C1 segment of cervical spinal cord (tissue), 14 donors: ENCODE measurements at regions not wholly inside any gene's neighbourhood (a gene's known extent, or its start where the extent isn't known, plus 50 kb on each side); places are given as distances from the start of the nearest gene placed in this dataset.

Experiments
- DNase-seq, 14 donors: peaks; one replicate each; lab custom pipeline; 2025; lab: John Stamatoyannopoulos, UW

DNA sequence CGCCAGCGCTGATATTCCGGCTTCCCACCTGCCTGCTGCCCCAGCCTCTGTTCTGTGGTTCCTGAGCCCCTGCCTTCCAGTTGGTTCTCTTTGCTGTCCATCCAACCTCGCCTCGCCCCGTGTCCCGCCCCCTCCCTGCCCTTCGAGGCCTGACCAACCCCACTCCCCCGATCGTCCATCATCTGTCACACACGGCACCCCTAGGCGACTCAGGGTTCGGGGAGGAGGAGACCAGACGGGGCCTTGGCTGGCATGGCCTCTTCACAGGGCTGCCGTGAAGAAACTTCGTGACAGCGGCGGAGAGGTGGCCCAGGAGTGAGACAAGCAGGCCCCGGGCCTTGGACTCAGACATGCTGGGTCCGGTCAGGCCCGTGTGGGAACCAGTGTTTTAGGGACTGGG lies 226.1 kb downstream of the QKI start:
- DNase-seq = no peak

DNA sequence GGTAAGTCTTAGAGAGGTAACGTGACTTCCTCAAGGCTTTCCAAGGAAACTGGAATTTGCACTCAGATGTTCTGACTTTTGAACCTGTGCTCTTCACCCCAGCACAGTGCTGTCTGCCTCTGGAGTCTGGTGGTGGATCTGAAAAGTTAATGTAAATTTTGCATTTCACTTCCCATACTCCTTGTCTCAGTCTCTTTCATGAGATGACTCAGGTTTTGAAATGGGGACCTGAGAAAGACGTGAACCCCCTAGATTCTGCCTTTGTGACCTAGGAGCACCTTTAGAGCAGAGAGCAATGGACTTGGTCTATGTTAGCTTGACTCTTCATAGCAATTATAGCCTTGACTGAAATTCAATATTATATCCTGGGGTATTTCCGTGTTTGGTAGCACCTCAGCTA lies 223.0 kb downstream of the QKI start:
- DNase-seq = no peak

DNA sequence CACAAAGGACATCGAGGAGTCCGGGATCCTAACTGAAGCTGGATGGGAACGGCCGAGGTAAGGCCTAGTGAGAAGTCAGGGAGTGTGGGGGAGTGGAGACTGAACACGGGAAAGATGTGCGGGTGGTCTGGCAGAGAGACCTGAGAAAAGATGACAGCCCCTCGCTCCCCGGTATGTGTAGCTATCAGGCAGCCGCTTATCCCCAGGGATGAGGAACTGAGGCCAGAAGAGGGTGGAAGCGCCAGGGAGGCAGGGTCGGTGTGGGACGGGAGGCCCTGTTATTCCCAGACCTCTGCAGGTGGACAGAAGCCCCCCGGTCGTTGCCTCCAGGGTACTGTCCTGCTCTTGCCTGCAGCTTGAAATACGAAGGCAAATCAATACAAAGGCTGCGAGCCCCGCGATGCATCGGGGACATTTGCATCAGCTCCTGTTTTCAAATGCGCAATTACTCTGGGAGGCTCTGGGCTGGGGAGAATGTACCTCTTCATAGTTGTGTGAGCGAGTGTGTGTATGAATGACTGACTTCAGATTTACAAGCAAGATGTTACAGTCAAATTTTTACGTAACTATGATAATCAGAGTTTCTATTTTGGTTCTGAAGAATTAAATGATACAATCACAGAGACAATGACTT lies 221.3 kb downstream of the QKI start:
- no peak for DNase-seq

DNA sequence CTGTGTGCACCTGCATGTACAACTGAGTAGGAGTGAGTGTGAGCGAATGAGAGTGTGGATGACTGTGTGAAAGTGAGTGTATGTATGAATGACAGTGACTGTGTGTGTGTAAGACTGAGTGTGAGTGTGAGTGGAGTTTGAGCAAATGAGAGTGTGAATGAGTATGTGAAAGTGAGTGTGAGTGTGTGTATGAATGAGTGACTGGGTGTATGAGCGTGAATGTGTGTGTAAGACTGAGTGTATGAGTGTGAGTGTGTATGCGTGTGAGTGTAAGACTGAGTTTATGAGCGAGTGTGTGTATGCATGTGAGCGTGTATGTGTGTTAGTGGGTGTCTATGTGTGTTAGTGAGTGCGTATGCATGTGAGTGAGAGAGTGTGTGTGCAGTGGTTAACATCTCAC lies 220.8 kb downstream of the QKI start:
- no peak for DNase-seq

DNA sequence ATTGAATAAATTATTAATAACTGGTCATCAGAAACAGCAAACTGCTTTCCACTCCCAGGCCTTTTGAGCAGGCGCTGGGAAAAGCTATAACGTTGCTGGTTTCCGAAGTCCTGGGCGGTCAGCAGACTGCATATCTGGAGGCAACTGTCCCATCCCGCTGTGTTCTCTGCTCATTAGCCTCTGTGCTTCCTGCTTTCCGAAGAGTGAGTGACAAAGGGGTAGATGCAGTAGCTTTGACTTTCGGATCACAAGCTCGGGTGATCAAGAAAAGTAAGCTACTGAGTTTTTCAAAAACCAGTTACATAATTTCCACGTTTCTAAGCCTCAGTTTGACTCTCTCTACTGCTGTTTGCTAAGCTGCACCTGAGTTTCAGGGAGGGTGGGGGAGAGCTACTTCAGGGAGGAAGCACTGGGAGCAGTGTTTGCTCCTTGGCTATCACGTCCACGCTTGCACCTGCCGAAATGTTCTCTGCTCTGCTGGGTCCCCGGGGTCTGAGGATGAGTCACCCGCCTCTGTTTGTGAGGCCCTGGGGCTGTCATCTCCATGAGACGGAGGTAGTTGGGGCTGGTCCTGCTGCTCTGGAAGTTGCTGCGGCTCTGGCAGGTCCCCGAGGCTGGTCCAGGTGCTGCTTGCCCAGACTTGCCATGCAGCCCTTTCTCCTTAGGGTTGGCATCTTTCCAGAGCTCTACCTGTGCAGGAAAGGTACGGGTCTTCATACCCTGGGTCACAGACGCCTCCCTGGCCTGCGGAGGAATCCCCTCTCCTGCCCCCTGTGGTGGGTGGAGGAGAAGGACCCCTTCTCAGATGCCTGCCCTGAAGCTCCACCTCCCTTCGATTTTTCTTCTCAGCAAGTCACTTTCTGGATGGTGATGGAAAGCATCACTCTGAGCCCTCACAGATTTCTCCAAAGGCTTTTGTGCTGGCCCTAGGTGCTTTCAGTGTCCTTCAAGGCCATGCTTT lies 220.0 kb downstream of the QKI start:
- no peak for DNase-seq

DNA sequence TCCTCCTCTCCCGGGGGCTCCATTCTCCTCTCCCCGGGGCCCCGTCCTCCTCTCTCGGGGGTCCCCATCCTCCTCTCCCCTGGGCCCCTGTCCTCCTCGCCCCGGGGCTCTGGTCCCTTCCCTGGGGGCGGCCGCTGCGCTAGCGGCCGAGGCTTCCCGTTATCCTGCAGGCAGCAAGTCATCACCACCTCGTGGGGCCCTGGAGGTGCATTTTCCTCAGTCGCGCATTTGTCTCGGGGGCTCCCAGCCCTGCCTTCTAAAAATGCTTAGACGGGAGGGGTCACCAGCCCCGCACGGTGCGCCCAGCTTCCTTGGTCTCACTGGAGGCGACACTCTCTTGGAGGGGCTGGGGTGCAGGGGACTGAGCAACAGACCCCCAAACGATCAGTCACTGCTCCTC lies 216.5 kb downstream of the QKI start:
- no peak for DNase-seq

DNA sequence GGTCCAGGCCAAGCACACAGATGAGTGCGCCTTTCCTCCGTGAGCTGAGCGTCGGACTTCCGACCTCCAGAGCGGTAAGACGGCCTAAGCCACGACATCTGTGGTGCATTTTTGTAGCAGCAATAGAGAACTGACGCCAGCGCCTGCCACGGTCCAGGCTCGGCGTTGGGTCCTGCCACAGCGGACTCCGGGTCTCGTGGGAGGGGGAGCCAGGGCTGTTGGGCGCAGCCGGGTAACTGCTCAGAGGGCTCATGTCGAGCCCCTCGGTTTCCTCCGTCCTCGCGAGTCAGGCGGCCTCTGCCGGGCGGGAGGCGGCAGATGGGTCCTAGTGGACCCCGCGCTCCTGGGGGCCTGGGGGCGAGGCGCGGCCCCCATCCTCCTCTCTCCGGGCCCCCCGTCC lies 216.1 kb downstream of the QKI start:
- no peak for DNase-seq

DNA sequence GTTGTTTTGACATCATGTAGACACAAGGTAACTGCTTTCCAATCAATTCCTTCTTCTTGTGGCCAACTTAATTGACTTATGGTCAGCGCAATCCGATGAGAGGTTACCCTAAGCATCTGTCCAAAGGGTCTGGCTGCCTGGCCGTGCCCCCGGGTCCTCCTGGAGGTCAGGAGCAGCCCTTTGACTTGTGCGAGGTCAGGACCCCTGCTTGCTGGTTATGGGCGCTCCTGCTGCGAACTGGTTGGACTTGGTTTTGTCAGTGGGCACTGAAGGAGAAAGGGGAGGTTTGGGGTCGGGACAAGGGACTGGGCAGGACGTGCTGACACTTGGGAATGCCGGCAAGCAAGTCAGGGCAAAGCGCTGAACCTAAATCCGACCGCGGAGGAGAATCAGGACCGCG lies 215.6 kb downstream of the QKI start:
- DNase-seq = no peak
